BLaER1 (cell line): ENCODE measurements at regions not wholly inside any gene's neighbourhood (a gene's known extent, or its start where the extent isn't known, plus 50 kb on each side); places are given as distances from the start of the nearest gene placed in this dataset.

ENCODE experiments used
- H3K27ac ChIP-seq: shearing (Covaris generic); formaldehyde crosslinking; 2 replicates; pipeline ENCODE4 v1.8.1; 2022
- H3K27me3 ChIP-seq: shearing (Covaris generic); formaldehyde crosslinking; 2 replicates; pipeline ENCODE4 v1.8.1; 2022
- H3K36me3 ChIP-seq: shearing (Covaris generic); formaldehyde crosslinking; 2 replicates; pipeline ENCODE4 v1.8.1; 2022
- H3K4me1 ChIP-seq: shearing (Covaris generic); formaldehyde crosslinking; 2 replicates; pipeline ENCODE4 v1.8.1; 2022
- H3K4me2 ChIP-seq: shearing (Covaris generic); formaldehyde crosslinking; 2 replicates; pipeline ENCODE4 v1.8.1; 2022
- H3K4me3 ChIP-seq: shearing (Covaris generic); formaldehyde crosslinking; 2 replicates; pipeline ENCODE4 v1.8.1; 2022
- H3K9ac ChIP-seq: shearing (Covaris generic); formaldehyde crosslinking; 2 replicates; pipeline ENCODE4 v1.8.1; 2022
- H3K9me3 ChIP-seq: shearing (Covaris generic); formaldehyde crosslinking; 2 replicates; pipeline ENCODE4 v1.8.1; 2022
- H4K20me1 ChIP-seq: shearing (Covaris generic); formaldehyde crosslinking; 2 replicates; pipeline ENCODE4 v1.8.1; 2022
- Cebpa-rat ChIP-seq: shearing (Covaris generic); IDR thresholded peaks from 2 replicates; pipeline ENCODE4 v1.8.1; 2022

- Histone ChIP-seq H4K20me1 (no peaks in the 10 kb centered on the region), H3K27me3 (no peaks in the 10 kb centered on the region), H3K4me3 (no peak overlapping the region), H3K9me3 (no peaks in the 10 kb centered on the region), H3K9ac (no peak overlapping the region), H3K36me3 (no peaks in the 10 kb centered on the region), H3K4me1 (no peaks in the 10 kb centered on the region), H3K4me2 (no peak overlapping the region), H3K27ac (no peak overlapping the region)
- TF ChIP-seq Cebpa-rat: no peak
These were observed 354.7 kb upstream of the KIF2A start for GRCh38 chr5:61951295-61951694.

- H3K4me1 ChIP-seq: no peaks in the 10 kb centered on the region
- no peaks in the 10 kb centered on the region for H3K9me3 ChIP-seq
- no peaks in the 10 kb centered on the region for H3K27me3 ChIP-seq
- H3K4me2 ChIP-seq: no peak overlapping the region
- no peak overlapping the region for H3K9ac ChIP-seq
- no peaks in the 10 kb centered on the region for H3K36me3 ChIP-seq
- no peaks in the 10 kb centered on the region for H4K20me1 ChIP-seq
- H3K27ac ChIP-seq: no peak overlapping the region
- no peak for TF ChIP-seq Cebpa-rat
- H3K4me3 ChIP-seq: no peak overlapping the region
These were observed 352.1 kb upstream of the KIF2A start for GRCh38 chr5:61953913-61954312.

- H4K20me1 ChIP-seq: no peaks in the 10 kb centered on the region
- H3K4me3 ChIP-seq: no peak overlapping the region
- H3K4me2 ChIP-seq: no peak overlapping the region
- no peaks in the 10 kb centered on the region for H3K4me1 ChIP-seq
- no peak overlapping the region for H3K27ac ChIP-seq
- H3K9me3 ChIP-seq: no peaks in the 10 kb centered on the region
- H3K27me3 ChIP-seq: no peaks in the 10 kb centered on the region
- no peak for TF ChIP-seq Cebpa-rat
- no peak overlapping the region for H3K9ac ChIP-seq
- no peaks in the 10 kb centered on the region for H3K36me3 ChIP-seq
These were observed 341.8 kb upstream of the KIF2A start for GRCh38 chr5:61964201-61964600.

GRCh38 chr5:61965069-61965468 is 340.9 kb upstream of the KIF2A start:
- Histone ChIP-seq H3K9ac (no peak overlapping the region), H3K27ac (no peak overlapping the region), H3K4me1 (no peaks in the 10 kb centered on the region), H3K36me3 (no peaks in the 10 kb centered on the region), H3K9me3 (no peaks in the 10 kb centered on the region), H4K20me1 (no peaks in the 10 kb centered on the region), H3K27me3 (no peaks in the 10 kb centered on the region), H3K4me3 (no peak overlapping the region), H3K4me2 (no peak overlapping the region)
- TF ChIP-seq Cebpa-rat: no peak

GRCh38 chr5:61965490-61965889 is 340.5 kb upstream of the KIF2A start:
- H3K9ac ChIP-seq: no peak overlapping the region
- no peaks in the 10 kb centered on the region for H3K27me3 ChIP-seq
- no peaks in the 10 kb centered on the region for H4K20me1 ChIP-seq
- no peaks in the 10 kb centered on the region for H3K9me3 ChIP-seq
- H3K4me2 ChIP-seq: no peak overlapping the region
- H3K27ac ChIP-seq: no peak overlapping the region
- no peak for TF ChIP-seq Cebpa-rat
- no peaks in the 10 kb centered on the region for H3K36me3 ChIP-seq
- H3K4me1 ChIP-seq: no peaks in the 10 kb centered on the region
- no peak overlapping the region for H3K4me3 ChIP-seq

GRCh38 chr5:61966296-61966955 is 339.6 kb upstream of the KIF2A start:
- H3K36me3 ChIP-seq: no peaks in the 10 kb centered on the region
- TF ChIP-seq Cebpa-rat: no peak
- no peak overlapping the region for H3K27ac ChIP-seq
- no peak overlapping the region for H3K4me2 ChIP-seq
- no peaks in the 10 kb centered on the region for H3K4me1 ChIP-seq
- H3K27me3 ChIP-seq: no peaks in the 10 kb centered on the region
- no peak overlapping the region for H3K4me3 ChIP-seq
- H4K20me1 ChIP-seq: no peaks in the 10 kb centered on the region
- H3K9ac ChIP-seq: no peak overlapping the region
- H3K9me3 ChIP-seq: no peaks in the 10 kb centered on the region

- H3K4me2 ChIP-seq: no peak overlapping the region
- H3K4me1 ChIP-seq: no peaks in the 10 kb centered on the region
- no peak overlapping the region for H3K4me3 ChIP-seq
- no peak overlapping the region for H3K9ac ChIP-seq
- H3K27ac ChIP-seq: no peak overlapping the region
- TF ChIP-seq Cebpa-rat: no peak
- no peaks in the 10 kb centered on the region for H3K9me3 ChIP-seq
- no peaks in the 10 kb centered on the region for H3K27me3 ChIP-seq
- H4K20me1 ChIP-seq: no peaks in the 10 kb centered on the region
- no peaks in the 10 kb centered on the region for H3K36me3 ChIP-seq
These were observed 339.0 kb upstream of the KIF2A start for GRCh38 chr5:61966997-61967396.

- no peak overlapping the region for H3K4me3 ChIP-seq
- no peak overlapping the region for H3K27ac ChIP-seq
- no peaks in the 10 kb centered on the region for H3K9me3 ChIP-seq
- H3K9ac ChIP-seq: no peak overlapping the region
- H3K36me3 ChIP-seq: no peaks in the 10 kb centered on the region
- no peaks in the 10 kb centered on the region for H4K20me1 ChIP-seq
- H3K27me3 ChIP-seq: no peaks in the 10 kb centered on the region
- TF ChIP-seq Cebpa-rat: no peak
- H3K4me1 ChIP-seq: no peaks in the 10 kb centered on the region
- H3K4me2 ChIP-seq: no peak overlapping the region
These were observed 338.3 kb upstream of the KIF2A start for GRCh38 chr5:61967681-61968080.

- Histone ChIP-seq H3K27me3 (no peaks in the 10 kb centered on the region), H3K36me3 (no peaks in the 10 kb centered on the region), H3K4me3 (no peak overlapping the region), H4K20me1 (no peaks in the 10 kb centered on the region), H3K4me1 (no peaks in the 10 kb centered on the region), H3K9me3 (no peaks in the 10 kb centered on the region), H3K27ac (no peak overlapping the region), H3K9ac (no peak overlapping the region), H3K4me2 (no peak overlapping the region)
- TF ChIP-seq Cebpa-rat: no peak
These were observed 336.7 kb upstream of the KIF2A start for GRCh38 chr5:61969347-61969746.

GRCh38 chr5:61969755-61970154 is 336.3 kb upstream of the KIF2A start:
- Histone ChIP-seq H4K20me1 (no peaks in the 10 kb centered on the region), H3K4me1 (no peaks in the 10 kb centered on the region), H3K4me2 (no peak overlapping the region), H3K36me3 (no peaks in the 10 kb centered on the region), H3K9me3 (no peaks in the 10 kb centered on the region), H3K27me3 (no peaks in the 10 kb centered on the region), H3K4me3 (no peak overlapping the region), H3K27ac (no peak overlapping the region), H3K9ac (no peak overlapping the region)
- TF ChIP-seq Cebpa-rat: no peak

GRCh38 chr5:61970218-61970617 is 335.8 kb upstream of the KIF2A start:
- H4K20me1 ChIP-seq: no peaks in the 10 kb centered on the region
- no peaks in the 10 kb centered on the region for H3K27me3 ChIP-seq
- no peak overlapping the region for H3K9ac ChIP-seq
- no peaks in the 10 kb centered on the region for H3K36me3 ChIP-seq
- no peaks in the 10 kb centered on the region for H3K9me3 ChIP-seq
- H3K27ac ChIP-seq: no peak overlapping the region
- no peak overlapping the region for H3K4me2 ChIP-seq
- H3K4me1 ChIP-seq: no peaks in the 10 kb centered on the region
- TF ChIP-seq Cebpa-rat: no peak
- no peak overlapping the region for H3K4me3 ChIP-seq
